Stimulated activated naive B cell treated with anti-CD40 and anti-IgM and Interleukin-4, amounts not matched to agents 10 μg/mL and 1 μg/mL and 100 μg/mL, for 72 hours (primary cell): ENCODE measurements at regions not wholly inside any gene's neighbourhood (a gene's known extent, or its start where the extent isn't known, plus 50 kb on each side); places are given as distances from the start of the nearest gene placed in this dataset.

Experiments
- ATAC-seq, 2 donors: fragments of 150-1000 bp; cut with Tn5 transposase; replicated peaks; 2 replicates each; pipeline ENCODE4 v1.10.0; 2021; ENCODE audit warnings: moderate library complexity in 1 of 2
- DNase-seq: peaks from one replicate; pipeline ENCODE4 v3.0.0; 2021
- H3K27ac Mint-ChIP-seq: one replicate; pipeline ENCODE4 v1.8.0; 2022; ENCODE audit warnings: mild to moderate bottlenecking, mixed read lengths
- H3K27me3 Mint-ChIP-seq, 2 donors: one replicate each; pipeline ENCODE4 v1.8.0; 2022; ENCODE audit warnings: mixed read lengths in 2 of 2
- H3K36me3 Mint-ChIP-seq, 2 donors: one replicate each; pipeline ENCODE4 v1.8.0; 2022; ENCODE audit warnings: mixed read lengths in 2 of 2, mild to moderate bottlenecking in 1 of 2
- H3K4me1 Mint-ChIP-seq, 2 donors: one replicate each; pipeline ENCODE4 v1.8.0; 2022; ENCODE audit warnings: mixed read lengths in 2 of 2, mild to moderate bottlenecking in 1 of 2
- H3K4me3 Mint-ChIP-seq, 2 donors: one replicate each; pipeline ENCODE4 v1.8.0; 2022; ENCODE audit warnings: mild to moderate bottlenecking in 2 of 2, mixed read lengths in 2 of 2, moderate library complexity in 1 of 2
- H3K9me3 Mint-ChIP-seq, 2 donors: one replicate each; pipeline ENCODE4 v1.8.0; 2022; ENCODE audit warnings: mixed read lengths in 2 of 2, mild to moderate bottlenecking in 1 of 2

DNA sequence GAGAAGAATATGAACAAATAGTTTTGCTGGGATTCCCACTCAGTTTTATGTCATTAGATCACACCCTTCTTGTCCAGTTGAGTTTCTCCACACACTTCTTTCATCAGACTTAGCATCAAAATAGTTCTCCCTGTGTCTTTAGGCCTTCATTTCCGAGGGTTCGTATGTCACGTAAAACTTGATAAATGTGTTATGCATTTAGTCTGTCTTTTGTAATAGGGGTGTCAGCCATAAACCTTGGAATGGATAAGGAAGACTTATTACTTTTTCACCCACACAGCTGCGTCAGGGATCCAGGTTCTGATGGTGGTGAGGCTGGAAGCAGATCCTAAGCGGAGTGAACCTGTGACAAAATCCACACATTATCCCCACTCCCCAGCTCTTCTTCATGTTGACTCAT, 246.8 kb downstream of the CD83 start:
- DNase-seq (no peak), ATAC-seq (no peak)
- Mint-ChIP-seq H3K27me3 (no peaks in the 10 kb centered on the region), H3K4me1 (peaks cover 44 to 56% of the 10 kb centered on the region in 2 donors), H3K36me3 (peaks cover 6 to 16% of the 10 kb centered on the region in 2 donors), H3K27ac (no peak overlapping the region), H3K4me3 (no peak overlapping the region), H3K9me3 (no peaks in the 10 kb centered on the region)

DNA sequence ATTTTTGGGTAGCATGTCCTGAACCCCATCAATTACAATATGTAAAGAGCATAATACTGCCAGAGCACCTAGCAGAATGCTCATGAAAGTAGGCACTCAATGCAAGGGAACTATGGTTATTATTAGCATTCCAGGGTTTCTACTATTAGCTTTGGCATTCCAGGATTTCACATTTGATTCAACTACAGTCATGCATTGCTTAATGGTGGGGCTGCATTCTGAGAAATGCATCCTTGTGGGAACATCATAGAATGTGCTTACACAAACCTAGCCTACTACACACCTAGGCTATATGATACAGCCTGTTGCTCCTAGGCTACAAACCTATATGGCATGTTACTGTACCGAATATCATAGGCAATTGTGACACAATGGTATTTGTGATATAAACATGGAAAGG, 247.8 kb downstream of the CD83 start:
- peaks cover 47 to 55% of the 10 kb centered on the region in 2 donors for H3K4me1 Mint-ChIP-seq
- DNase-seq = no peak
- no peak for ATAC-seq
- H3K27ac Mint-ChIP-seq = no peak overlapping the region
- H3K36me3 Mint-ChIP-seq = peaks cover 6 to 18% of the 10 kb centered on the region in 2 donors
- no peaks in the 10 kb centered on the region for H3K9me3 Mint-ChIP-seq
- H3K27me3 Mint-ChIP-seq = no peaks in the 10 kb centered on the region
- H3K4me3 Mint-ChIP-seq = no peak overlapping the region

DNA sequence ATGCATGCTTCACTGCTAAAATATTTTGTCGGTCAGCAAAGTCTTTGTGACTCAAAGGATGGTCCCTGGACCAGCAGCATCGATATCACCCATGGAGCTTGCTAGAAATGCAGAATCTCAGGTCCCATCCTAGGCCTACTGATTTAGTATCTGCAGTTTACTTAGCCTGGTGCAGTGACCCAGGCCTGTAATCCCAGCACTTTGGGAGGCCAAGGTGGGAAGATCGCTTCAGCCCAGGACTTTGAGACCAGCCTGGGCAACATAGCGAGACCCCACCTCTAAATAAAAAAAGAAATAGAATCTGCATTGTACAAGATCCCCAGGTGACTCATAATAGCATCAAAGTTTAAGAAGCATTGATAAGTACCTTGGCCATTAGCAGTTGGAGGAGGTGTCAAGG, 248.7 kb downstream of the CD83 start:
- peaks cover 47 to 56% of the 10 kb centered on the region in 2 donors for H3K4me1 Mint-ChIP-seq
- DNase-seq = no peak
- H3K9me3 Mint-ChIP-seq = no peaks in the 10 kb centered on the region
- ATAC-seq = no peak
- no peaks in the 10 kb centered on the region for H3K27me3 Mint-ChIP-seq
- no peak overlapping the region for H3K27ac Mint-ChIP-seq
- H3K4me3 Mint-ChIP-seq = no peak overlapping the region
- H3K36me3 Mint-ChIP-seq = peaks cover 4 to 16% of the 10 kb centered on the region in 2 donors

DNA sequence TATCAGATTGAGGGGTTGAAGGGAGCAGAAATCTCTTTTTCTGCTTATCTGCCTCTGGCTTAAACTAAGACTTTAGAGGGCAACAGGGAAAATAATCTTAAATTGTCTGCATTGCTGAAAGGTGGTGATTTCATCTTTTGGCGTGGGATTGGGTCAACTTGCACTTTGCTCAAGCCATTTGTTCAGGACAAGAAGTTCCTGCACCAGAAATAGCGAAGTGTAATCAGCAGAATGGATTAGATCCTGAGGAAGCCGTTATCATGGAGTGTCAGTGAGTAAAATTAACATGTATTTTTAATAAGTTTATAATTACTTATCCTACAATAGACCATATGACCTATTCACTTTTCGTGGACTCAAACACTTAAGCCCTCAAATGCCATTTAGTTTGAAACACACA, 249.3 kb downstream of the CD83 start:
- Mint-ChIP-seq H3K4me1 (peaks cover 48 to 56% of the 10 kb centered on the region in 2 donors), H3K4me3 (no peak overlapping the region), H3K36me3 (peaks cover 4 to 20% of the 10 kb centered on the region in 2 donors), H3K27ac (no peak overlapping the region), H3K9me3 (no peaks in the 10 kb centered on the region), H3K27me3 (no peaks in the 10 kb centered on the region)
- no peak for DNase-seq
- ATAC-seq = no peak

DNA sequence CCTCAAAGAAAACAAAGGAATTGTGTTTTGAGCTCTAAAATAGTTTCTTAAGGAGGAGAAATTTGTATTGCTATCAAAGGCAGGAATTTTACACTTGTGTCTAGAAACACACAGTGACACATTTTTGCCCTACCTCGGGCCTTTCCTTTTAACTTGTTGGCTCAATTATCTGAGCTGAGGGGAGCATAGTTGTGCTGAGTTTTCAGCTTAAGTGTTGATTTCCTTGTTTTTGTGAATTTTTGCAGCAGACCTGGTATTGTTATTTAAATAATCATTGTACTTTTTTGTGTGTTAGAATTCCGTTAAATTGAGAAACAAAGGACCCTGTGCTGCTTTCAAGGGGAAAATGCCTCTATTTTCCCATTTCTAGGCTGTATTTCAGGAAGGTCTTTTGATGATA, 249.7 kb downstream of the CD83 start:
- DNase-seq (no peak), ATAC-seq (no peak)
- Mint-ChIP-seq H3K4me3 (no peak overlapping the region), H3K27me3 (no peaks in the 10 kb centered on the region), H3K4me1 (peaks cover 48 to 56% of the 10 kb centered on the region in 2 donors), H3K9me3 (no peaks in the 10 kb centered on the region), H3K27ac (no peak overlapping the region), H3K36me3 (peaks cover 4 to 20% of the 10 kb centered on the region in 2 donors)

DNA sequence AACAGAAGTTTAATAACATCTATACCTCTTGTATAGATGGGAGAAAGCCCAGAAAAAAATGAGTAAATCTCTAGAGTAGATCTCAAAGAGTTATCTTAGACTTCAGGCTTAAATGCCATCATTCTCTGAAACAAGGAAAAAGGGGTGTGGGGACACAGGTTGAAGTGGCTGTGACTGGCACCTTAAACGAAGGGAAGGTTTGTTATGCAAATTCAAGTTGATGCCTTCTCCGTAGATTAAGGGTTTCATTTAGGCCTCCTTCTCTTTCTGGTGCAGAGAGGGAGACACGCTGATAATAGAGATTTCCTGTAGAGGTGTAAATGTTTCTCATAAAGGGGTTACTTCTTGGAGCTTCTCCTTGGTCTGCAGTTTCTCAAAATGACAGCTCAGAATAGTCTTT, 252.1 kb downstream of the CD83 start:
- Mint-ChIP-seq H3K36me3 (peaks cover 3 to 24% of the 10 kb centered on the region in 2 donors), H3K27ac (peak overlapping the region; percentile 87), H3K9me3 (peaks cover 0 to 4% of the 10 kb centered on the region in 2 donors), H3K4me1 (peaks cover 52 to 65% of the 10 kb centered on the region in 2 donors), H3K4me3 (no peak overlapping the region), H3K27me3 (no peaks in the 10 kb centered on the region)
- DNase-seq (no peak), ATAC-seq (no peak)

DNA sequence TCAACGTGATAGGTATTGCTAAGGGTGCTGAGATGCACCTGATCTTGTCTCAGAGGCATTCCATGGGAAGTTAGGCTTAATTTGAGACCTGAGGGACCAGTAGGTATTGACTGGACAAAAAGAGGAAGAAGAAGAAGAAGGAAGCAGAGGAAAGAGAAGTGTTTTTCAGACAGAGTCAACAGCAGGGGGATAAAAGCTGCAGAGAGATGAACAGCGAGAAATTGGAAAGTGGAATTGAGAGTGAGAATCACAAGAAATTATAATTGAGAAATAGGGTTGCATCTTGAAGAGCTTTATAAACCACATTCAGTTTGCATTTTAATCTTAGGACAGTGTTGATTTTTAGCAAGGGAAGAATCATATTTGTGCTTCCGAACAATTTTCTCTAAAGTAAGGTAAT, 254.0 kb downstream of the CD83 start:
- H3K9me3 Mint-ChIP-seq = peaks cover 0 to 4% of the 10 kb centered on the region in 2 donors
- peak overlapping the region; percentile 76 for H3K27ac Mint-ChIP-seq
- H3K36me3 Mint-ChIP-seq = peaks cover 7 to 35% of the 10 kb centered on the region in 2 donors
- peak overlapping the region in 1 of 2 donors; percentile 68 for H3K4me3 Mint-ChIP-seq
- no peak for DNase-seq
- peaks cover 60 to 83% of the 10 kb centered on the region in 2 donors for H3K4me1 Mint-ChIP-seq
- no peaks in the 10 kb centered on the region for H3K27me3 Mint-ChIP-seq
- peak; percentile 33 to 34 for ATAC-seq

DNA sequence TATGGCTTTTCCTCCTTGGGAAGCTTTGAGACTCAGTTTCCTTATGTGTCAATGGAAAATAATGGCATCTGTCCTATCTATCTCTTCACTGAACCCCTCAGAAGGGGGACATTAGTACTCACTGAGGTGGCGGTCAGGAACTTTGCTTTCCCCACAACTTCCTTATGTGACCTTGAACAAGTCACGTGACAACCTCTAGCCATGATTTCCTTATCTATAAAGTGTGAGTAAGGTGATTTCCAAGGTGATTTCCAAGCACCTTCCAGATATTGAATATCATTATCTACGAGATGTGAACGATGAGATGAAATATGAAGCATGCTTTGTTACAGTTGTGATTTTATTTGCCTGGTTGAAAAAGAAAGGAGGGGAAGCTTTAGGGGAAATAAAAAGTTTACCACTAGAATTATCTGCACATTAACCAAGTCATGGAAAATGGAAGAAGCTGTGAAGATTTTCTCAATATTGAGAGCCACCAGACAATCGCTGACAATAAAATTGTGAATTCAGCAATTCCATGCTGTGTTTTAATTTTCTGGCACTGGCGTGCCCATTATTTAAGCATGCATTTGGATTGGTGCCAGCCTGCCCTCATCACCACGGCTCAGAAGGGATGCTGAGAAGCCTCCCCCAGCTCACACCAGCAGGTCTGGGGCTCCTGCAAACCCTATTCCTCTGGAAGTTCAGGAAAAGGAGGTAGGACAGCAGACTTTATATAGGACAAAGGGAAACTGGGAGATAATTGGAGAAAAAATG, 255.3 kb downstream of the CD83 start:
- Mint-ChIP-seq H3K4me3 (peak overlapping the region; percentile 56 to 62), H3K27ac (peak overlapping the region; percentile 88)

DNA sequence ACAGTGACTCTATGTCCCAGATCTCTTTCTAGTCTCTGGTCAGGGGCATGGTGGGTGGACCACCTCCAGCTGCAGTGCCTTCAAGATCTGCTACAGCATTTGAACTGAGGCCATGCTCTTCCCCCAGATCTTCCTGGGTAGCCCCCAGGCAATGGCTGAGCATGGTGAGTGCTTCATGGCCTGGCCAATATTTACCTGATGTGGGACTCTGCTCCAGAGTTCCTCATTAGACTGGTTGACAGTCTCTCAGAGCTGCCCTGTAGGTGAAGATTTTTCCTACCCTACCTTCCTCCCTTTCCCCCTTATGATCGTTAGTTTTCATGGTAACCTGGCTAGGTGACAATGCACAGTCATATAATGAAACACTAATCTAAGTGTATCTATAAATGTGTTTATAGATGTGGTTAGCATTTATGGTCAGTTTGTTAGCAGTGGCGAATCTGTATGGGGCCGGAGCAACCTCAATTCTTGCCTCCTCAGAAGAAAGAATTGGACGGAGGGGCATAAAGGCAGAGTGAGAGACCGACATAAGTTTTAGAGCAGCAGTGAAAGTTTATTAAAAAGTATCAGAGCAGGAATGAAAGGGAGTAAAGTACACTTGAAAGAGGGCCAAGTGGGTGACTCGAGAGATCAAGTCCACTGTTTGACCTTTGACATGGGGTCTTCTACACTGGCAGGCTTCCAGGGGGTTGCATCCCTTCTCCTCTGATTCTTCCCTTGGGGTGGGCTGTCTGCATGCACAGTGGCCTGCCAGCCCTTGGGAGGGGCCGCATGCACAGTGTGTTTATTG, 256.3 kb downstream of the CD83 start:
- peak overlapping the region; percentile 88 for H3K27ac Mint-ChIP-seq
- peaks cover 10 to 43% of the 10 kb centered on the region in 2 donors for H3K36me3 Mint-ChIP-seq
- H3K4me1 Mint-ChIP-seq = peaks cover 59 to 79% of the 10 kb centered on the region in 2 donors
- DNase-seq (no peak), ATAC-seq (no peak)
- H3K27me3 Mint-ChIP-seq = no peaks in the 10 kb centered on the region
- peak overlapping the region; percentile 56 to 62 for H3K4me3 Mint-ChIP-seq
- H3K9me3 Mint-ChIP-seq = peaks cover 0 to 4% of the 10 kb centered on the region in 2 donors

More for the DNA sequence above, 255.3 kb downstream of the CD83 start:
- DNase-seq = no peak
- peaks cover 0 to 4% of the 10 kb centered on the region in 2 donors for H3K9me3 Mint-ChIP-seq
- H3K36me3 Mint-ChIP-seq = peaks cover 10 to 44% of the 10 kb centered on the region in 2 donors
- peak; percentile 35 to 47 for ATAC-seq
- H3K4me1 Mint-ChIP-seq = peaks cover 66 to 87% of the 10 kb centered on the region in 2 donors
- H3K27me3 Mint-ChIP-seq = no peaks in the 10 kb centered on the region

DNA sequence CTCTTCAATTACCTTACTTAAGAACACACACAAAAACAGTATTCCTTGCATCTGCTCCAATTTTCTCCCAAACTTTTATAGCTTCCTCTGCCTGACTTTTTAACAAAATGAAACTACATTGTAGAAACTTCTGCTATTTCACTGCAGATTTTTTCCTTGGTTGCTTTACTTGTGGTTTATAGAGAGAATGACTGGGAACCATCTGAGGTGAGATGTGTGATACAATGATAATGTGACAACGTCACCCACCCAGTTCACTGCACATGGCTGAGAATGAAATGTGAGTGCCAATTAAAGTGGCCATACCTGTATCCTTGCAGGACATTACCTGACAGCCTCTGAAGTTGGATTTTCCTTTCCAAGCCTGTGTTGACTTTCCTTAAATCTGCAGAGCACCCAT, 258.4 kb downstream of the CD83 start:
- peak; percentile 80 to 84 for ATAC-seq
- Mint-ChIP-seq H3K4me3 (peak overlapping the region in 1 of 2 donors; percentile 22), H3K27me3 (no peaks in the 10 kb centered on the region), H3K27ac (peak overlapping the region; percentile 89), H3K9me3 (peaks cover 0 to 4% of the 10 kb centered on the region in 2 donors), H3K4me1 (peaks cover 50 to 75% of the 10 kb centered on the region in 2 donors), H3K36me3 (peaks cover 18 to 51% of the 10 kb centered on the region in 2 donors)
- DNase-seq = no peak

DNA sequence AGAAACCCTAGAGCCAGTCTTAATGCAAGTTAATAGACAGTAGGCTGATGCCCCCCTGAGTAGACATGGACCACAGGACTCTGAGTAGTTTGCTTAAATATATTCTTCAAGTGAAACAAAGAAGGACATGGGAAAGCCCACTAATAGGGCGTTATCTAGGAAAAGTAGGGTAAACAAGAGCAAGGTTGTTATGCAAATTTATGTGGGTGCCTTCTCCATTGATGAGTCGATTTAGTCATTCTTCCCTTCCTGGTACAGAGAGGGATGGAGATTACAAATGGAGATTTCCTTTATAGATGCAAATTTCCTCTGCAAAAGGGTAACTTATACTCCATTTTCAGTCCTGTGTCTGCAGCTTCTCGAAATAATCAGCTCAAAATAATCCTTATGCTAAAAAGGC, 262.0 kb downstream of the CD83 start:
- DNase-seq = no peak
- no peak overlapping the region for H3K27ac Mint-ChIP-seq
- H3K27me3 Mint-ChIP-seq = no peaks in the 10 kb centered on the region
- peaks cover 18 to 54% of the 10 kb centered on the region in 2 donors for H3K36me3 Mint-ChIP-seq
- peaks cover 47 to 73% of the 10 kb centered on the region in 2 donors for H3K4me1 Mint-ChIP-seq
- no peaks in the 10 kb centered on the region for H3K9me3 Mint-ChIP-seq
- no peak overlapping the region for H3K4me3 Mint-ChIP-seq
- no peak for ATAC-seq

DNA sequence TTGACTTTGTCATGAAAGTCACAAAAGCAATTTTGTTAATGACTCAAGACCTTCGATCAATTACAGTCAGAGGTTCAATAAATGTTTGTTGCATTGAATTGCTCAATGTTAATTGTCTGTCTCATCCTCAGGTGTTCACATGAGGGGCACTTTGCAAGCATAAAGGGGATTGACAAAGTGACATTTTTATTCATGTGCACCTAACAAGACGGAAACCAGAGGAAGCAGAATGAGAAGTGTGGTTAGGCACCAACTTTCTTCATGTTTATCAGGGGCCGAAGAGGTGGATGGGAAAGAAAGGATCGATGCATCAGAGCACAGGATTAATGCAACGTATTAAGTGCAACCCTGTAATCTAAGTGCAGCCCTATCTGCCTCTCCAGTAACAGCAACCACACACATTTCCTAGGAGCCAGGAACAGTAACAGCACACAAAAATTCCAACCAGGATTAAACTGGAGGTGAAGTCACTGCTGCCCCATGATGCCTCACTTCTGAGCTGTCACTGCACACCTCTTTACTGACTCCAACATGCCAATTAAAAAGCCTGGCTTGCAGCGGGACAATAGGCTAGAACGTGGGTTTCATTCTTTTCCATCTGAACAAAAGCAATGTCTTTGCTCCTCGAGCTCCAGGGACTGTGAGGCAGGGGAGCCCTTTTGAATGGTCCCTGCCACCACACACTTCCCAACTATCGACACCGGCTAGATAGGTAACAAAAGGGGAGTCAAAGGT, 262.7 kb downstream of the CD83 start:
- H3K9me3 Mint-ChIP-seq = no peaks in the 10 kb centered on the region
- no peak for DNase-seq
- H3K4me3 Mint-ChIP-seq = no peak overlapping the region
- peaks cover 17 to 52% of the 10 kb centered on the region in 2 donors for H3K36me3 Mint-ChIP-seq
- peaks cover 46 to 67% of the 10 kb centered on the region in 2 donors for H3K4me1 Mint-ChIP-seq
- no peak for ATAC-seq
- no peak overlapping the region for H3K27ac Mint-ChIP-seq
- no peaks in the 10 kb centered on the region for H3K27me3 Mint-ChIP-seq

DNA sequence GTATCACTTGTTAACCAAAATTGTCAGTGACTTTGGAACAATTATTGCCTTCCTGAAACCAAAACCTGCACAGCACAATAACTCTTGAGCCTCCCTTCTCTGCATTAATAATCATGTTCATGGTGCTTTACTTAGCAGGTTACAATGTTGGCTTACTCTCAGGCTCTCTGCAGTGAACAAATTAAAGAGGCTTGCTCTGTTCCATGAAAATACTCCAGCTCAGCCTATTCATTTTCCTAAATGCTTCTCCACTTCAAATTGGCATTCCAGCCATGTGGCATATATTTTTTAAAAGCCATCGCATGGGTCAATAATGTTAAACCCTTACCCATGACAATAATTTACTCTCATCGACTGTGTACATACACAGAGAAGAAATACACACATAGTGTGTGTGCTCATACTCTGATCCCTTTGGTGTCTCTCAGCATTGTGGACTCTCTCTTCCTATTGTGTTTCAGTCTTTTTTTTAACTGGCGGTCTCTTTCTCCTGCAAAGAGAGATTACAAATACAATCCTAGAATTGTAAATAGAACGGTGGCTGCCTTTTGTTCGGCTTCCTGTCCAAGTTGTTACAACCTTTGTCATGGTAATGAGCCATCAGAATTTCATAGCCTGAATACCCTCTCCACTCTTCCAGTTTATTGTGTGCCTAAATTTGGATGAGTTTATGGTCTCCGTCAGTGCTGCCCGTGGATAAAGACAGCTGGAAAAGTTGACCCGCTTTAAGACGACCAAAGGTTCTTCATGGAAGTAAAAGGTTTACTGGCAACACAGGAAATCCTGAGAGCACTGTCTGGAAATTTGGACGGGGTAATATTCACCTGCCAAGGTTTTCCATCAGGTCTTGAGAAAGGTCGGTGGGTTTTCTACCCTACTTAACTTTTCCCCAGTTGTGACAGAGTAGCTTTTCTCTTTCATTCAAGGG, 263.6 kb downstream of the CD83 start:
- ATAC-seq (no peak), DNase-seq (no peak)
- Mint-ChIP-seq H3K36me3 (peaks cover 18 to 48% of the 10 kb centered on the region in 2 donors), H3K27ac (no peak overlapping the region), H3K4me3 (no peak overlapping the region), H3K4me1 (peaks cover 43 to 67% of the 10 kb centered on the region in 2 donors), H3K27me3 (no peaks in the 10 kb centered on the region), H3K9me3 (peaks cover 0 to 3% of the 10 kb centered on the region in 2 donors)
